ENCODE measurements at regions not wholly inside any gene's neighbourhood (a gene's known extent, or its start where the extent isn't known, plus 50 kb on each side); places are given as distances from the start of the nearest gene placed in this dataset.

- H3K4me3 ChIP-seq (ENCODE audit: control insufficient read depth, low read depth, low read length), result no peak overlapping the region
- peak; percentile 39 for DNase-seq (ENCODE audit: low read depth)
- TF ChIP-seq, protein P1, sequence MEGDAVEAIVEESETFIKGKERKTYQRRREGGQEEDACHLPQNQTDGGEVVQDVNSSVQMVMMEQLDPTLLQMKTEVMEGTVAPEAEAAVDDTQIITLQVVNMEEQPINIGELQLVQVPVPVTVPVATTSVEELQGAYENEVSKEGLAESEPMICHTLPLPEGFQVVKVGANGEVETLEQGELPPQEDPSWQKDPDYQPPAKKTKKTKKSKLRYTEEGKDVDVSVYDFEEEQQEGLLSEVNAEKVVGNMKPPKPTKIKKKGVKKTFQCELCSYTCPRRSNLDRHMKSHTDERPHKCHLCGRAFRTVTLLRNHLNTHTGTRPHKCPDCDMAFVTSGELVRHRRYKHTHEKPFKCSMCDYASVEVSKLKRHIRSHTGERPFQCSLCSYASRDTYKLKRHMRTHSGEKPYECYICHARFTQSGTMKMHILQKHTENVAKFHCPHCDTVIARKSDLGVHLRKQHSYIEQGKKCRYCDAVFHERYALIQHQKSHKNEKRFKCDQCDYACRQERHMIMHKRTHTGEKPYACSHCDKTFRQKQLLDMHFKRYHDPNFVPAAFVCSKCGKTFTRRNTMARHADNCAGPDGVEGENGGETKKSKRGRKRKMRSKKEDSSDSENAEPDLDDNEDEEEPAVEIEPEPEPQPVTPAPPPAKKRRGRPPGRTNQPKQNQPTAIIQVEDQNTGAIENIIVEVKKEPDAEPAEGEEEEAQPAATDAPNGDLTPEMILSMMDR (conservative IDR thresholded peaks at IDR 0.05; ENCODE audit: control insufficient read depth, insufficient read depth, low read depth, low read length), result peak; percentile 31
Observed at GRCh38 chr21:14306126-14306907, 76.6 kb downstream of the HSPA13 start.

DNA sequence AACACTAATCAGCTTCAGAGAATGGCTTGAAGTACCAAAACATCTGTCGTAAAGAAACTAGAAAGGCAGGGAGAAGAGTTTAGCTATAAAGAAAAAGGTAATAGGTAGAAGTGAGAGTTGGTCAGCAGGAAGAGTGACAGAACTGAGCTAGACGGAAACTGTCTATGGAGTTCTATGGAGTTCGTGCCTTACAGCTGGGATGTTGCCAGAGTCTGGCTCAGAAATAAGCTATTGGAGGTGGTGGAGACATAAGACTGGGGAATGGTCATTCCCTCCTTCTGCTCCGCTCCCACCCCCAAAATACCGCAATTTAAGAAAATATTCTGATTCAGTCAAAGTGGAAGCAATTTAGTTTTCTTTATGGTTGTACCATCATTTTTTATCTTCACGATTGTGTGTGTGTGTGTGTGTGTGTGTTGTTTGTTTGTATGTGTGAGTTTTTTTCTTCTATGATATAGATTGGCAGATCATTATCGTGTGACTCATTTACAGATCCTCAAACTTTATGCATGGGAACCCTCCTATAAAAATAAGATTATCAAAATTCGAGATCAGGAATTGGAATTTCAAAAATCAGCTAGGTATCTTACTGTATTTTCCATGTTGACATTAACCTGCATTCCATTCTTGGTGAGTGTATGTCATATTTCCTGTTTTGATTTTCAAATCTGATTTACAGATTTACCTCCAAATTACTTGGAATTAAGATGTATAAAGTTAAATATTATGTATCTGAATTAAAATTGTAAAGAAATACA is 79.0 kb downstream of the HSPA13 start:
- no peak for DNase-seq (ENCODE audit: low read depth)
- TF ChIP-seq, protein P1 (conservative IDR thresholded peaks at IDR 0.05; ENCODE audit: control insufficient read depth, insufficient read depth, low read depth, low read length), result no peak
- H3K4me3 ChIP-seq (ENCODE audit: control insufficient read depth, low read depth, low read length), result no peak overlapping the region

DNA sequence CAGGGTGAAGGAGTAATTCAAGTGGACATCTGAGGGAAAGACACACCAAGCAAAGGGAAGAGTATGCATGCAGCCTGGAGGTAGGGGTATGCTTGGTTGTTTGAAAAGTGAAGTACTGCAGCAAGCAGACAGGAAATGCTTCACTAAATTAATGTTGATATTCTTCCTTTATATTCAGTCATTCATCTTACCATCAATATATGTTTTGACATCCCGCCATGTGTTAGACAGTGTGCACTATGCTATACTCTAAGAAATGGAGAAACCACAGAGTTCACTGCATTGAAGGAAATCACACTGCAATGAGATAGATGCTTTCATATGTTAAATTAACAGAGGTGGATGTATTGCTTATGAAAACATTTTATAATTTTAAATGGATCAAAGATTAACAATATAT is 82.9 kb downstream of the HSPA13 start:
- TF ChIP-seq, protein P1 (conservative IDR thresholded peaks at IDR 0.05; ENCODE audit: control insufficient read depth, insufficient read depth, low read depth, low read length), result no peak
- no peak for DNase-seq (ENCODE audit: low read depth)
- no peak overlapping the region for H3K4me3 ChIP-seq (ENCODE audit: control insufficient read depth, low read depth, low read length)

DNA sequence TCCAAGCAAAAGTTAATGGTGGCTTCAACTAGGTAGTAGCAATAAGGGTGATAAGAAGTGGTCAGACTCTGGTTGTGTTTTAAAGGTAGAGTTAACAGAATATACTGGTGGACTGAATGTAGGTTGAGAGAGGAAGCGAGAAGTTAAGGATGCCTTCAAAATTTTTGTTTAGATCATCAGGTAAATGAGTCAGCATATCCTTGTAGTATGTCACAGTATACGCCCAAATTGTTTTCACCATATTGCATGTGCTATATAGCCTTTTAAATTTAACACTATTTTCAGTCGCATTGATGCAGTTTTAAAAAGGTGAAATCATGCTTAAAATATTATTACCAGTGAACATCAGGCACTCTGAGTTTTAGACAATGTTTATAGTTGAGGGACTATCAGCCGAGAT is 74.6 kb downstream of the RBM11 start:
- TF ChIP-seq, protein P1 (conservative IDR thresholded peaks at IDR 0.05; ENCODE audit: control insufficient read depth, insufficient read depth, low read depth, low read length), result no peak
- no peak for DNase-seq (ENCODE audit: low read depth)
- no peak overlapping the region for H3K4me3 ChIP-seq (ENCODE audit: control insufficient read depth, low read depth, low read length)

- no peak overlapping the region for H3K4me3 ChIP-seq (ENCODE audit: control insufficient read depth, low read depth, low read length)
- DNase-seq (ENCODE audit: low read depth), result no peak
- TF ChIP-seq, protein P1 (conservative IDR thresholded peaks at IDR 0.05; ENCODE audit: control insufficient read depth, insufficient read depth, low read depth, low read length), result no peak
Observed at GRCh38 chr21:14288922-14289321, 73.0 kb downstream of the RBM11 start.

- H3K4me3 ChIP-seq (ENCODE audit: control insufficient read depth, low read depth, low read length), result no peak overlapping the region
- TF ChIP-seq, protein P1 (conservative IDR thresholded peaks at IDR 0.05; ENCODE audit: control insufficient read depth, insufficient read depth, low read depth, low read length), result no peak
- DNase-seq (ENCODE audit: low read depth), result no peak
Observed at GRCh38 chr21:14285147-14285761, 69.3 kb downstream of the RBM11 start.
